AG10803 (cell line): ENCODE measurements at regions not wholly inside any gene's neighbourhood (a gene's known extent, or its start where the extent isn't known, plus 50 kb on each side); places are given as distances from the start of the nearest gene placed in this dataset.

ENCODE experiments used
- DNase-seq: peaks from one replicate; pipeline ENCODE4 v3.0.0; 2010; ENCODE audit warnings: low read depth
- H3K4me3 ChIP-seq: 2 replicates; pipeline ENCODE4 v1.5.1; 2011; ENCODE audit warnings: mild to moderate bottlenecking, low read length, control low read depth
- CTCF ChIP-seq: conservative IDR thresholded peaks from 2 replicates; pipeline ENCODE4 v1.5.1; 2011; ENCODE audit warnings: mild to moderate bottlenecking, low read length, control low read depth, inconsistent platforms

- no peak overlapping the region for H3K4me3 ChIP-seq
- no peak for TF ChIP-seq CTCF
Observed at GRCh38 chr11:123314972-123315371, 115.1 kb upstream of the GRAMD1B start.

GRCh38 chr11:123313262-123313661 lies 116.8 kb upstream of the GRAMD1B start:
- no peak for TF ChIP-seq CTCF
- no peak overlapping the region for H3K4me3 ChIP-seq
- no peak for DNase-seq

More at GRCh38 chr11:123314972-123315371, 115.1 kb upstream of the GRAMD1B start:
- DNase-seq, result no peak

GRCh38 chr11:123308077-123308476 lies 113.0 kb upstream of the CLMP start:
- TF ChIP-seq CTCF, result no peak
- peak overlapping the region; percentile 7 for H3K4me3 ChIP-seq
- DNase-seq, result peak; percentile 95

- TF ChIP-seq CTCF, result no peak
- DNase-seq, result no peak
- no peak overlapping the region for H3K4me3 ChIP-seq
Observed at GRCh38 chr11:123307276-123307675, 112.2 kb upstream of the CLMP start.

- TF ChIP-seq CTCF, result no peak
- no peak for DNase-seq
- no peak overlapping the region for H3K4me3 ChIP-seq
Observed at GRCh38 chr11:123306531-123306930, 111.5 kb upstream of the CLMP start.

GRCh38 chr11:123305601-123306375 lies 110.7 kb upstream of the CLMP start:
- H3K4me3 ChIP-seq, result no peak overlapping the region
- no peak for TF ChIP-seq CTCF
- DNase-seq, result no peak

GRCh38 chr11:123304828-123305466 lies 109.9 kb upstream of the CLMP start:
- H3K4me3 ChIP-seq, result no peak overlapping the region
- no peak for TF ChIP-seq CTCF
- no peak for DNase-seq
